ENCODE measurements at regions not wholly inside any gene's neighbourhood (a gene's known extent, or its start where the extent isn't known, plus 50 kb on each side); places are given as distances from the start of the nearest gene placed in this dataset.
"Not testable (repeated sequence)": the region's sequence is repeated elsewhere in the genome, so short reads cannot be mapped to it uniquely, and the experiment has no call there.

- DNase-seq: no peak
Observed at GRCh38 chr9:2355697-2355983, 265.9 kb upstream of the VLDLR start.

GRCh38 chr9:2356041-2356790 lies 265.4 kb upstream of the VLDLR start:
- no peak for DNase-seq

DNA sequence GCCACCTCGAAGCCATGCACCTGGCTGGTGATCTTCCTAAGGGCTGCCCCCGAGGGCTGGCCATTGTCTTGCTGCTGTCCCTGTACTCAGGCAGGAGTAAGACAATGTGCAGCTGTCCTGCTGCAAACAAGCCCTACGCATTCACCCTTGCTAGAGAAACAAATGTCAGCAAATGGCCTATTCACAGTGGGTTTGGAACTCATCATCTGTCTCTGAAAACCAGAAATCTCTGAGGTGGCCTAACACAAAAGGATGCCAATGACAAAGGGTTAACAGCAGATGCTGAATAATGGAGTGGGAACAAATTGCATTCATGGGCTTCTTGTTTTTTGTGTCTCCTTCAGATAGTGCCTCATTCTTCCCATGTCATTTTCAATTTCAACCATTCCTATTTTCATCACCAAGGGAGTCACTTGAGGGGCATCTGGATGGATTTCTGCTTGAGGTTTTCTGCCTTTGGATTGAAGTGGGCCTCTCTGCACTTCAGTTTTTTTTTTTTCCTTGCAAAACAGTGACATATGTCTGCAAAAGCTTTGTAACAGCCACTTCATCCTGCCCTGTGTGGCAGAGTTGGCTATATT lies 261.6 kb upstream of the VLDLR start:
- peak; percentile 94 for DNase-seq

GRCh38 chr9:2362150-2362549 lies 259.4 kb upstream of the VLDLR start:
- DNase-seq: peak; percentile 65

DNA sequence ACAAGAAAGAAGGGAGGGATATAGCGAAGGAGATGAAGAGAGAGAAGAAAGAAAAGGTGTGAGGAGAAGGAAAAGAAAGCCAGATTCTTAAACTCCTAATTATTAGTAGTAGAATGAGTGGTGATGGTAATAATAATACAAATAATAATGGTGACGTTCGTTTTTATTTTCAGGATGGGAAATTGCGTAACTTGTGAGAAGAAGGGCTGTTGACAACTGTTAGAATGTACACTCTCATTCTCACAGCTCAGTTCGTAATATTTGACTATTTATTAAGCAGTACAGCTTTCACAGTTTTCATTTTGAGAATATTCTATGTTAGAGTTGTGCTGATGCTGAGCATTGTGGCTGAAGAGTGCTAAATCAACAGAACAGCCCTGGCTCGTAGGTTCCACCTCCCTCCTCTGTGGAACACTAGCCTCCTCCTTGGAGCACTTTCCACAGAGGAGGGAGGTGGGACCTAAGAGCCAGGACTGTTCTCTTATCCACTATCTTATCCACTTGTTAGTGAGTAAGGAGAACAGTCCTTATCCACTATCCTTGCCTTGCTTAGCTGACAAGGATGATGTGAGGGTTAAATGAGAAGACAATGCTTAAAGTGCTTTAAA lies 258.3 kb upstream of the VLDLR start:
- DNase-seq: no peak

- DNase-seq: no peak
Observed at GRCh38 chr9:2363781-2364180, 257.8 kb upstream of the VLDLR start.

- no peak for DNase-seq
Observed at GRCh38 chr9:2367970-2368369, 253.6 kb upstream of the VLDLR start.

- no peak for DNase-seq
Observed at GRCh38 chr9:2373648-2374047, 247.9 kb upstream of the VLDLR start.

DNA sequence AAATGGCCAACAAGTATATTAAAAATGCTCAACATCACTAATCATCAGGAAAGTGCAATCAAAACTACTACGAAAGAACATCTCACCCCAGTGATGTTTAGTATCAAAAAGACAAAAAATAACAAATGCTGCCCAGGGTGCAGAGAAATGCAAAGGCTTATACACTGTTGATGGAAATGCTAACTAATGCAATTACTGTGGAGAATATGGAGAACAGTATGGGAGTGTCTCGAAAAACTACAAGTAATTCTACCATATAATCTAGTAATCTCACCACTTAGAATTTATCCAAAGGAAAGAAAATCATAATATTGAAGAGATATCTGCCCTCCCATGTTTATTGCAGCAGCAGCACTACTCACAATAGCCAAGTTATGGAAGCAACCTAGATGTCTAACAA lies 246.5 kb upstream of the VLDLR start:
- DNase-seq: no peak

DNA sequence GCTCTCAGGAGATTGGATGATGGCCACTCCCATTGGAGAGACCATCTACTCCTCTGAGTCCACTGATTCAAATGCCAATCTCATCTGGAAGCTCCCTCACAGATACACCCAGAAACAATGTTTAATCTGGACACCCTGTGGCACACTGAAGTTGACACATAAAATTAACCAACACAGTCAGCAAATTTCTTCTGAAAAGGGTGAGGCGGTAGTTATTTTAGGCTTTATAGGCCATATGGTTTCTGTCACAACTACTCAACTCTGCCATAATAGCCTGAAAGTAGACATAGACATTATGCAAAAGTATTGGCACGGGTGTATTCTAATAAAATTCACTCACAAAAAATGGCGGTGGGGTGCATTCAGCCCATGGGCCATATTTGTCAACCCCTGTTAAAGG lies 244.5 kb upstream of the VLDLR start:
- DNase-seq: no peak

- no peak for DNase-seq
Observed at GRCh38 chr9:2377834-2378233, 243.8 kb upstream of the VLDLR start.

DNA sequence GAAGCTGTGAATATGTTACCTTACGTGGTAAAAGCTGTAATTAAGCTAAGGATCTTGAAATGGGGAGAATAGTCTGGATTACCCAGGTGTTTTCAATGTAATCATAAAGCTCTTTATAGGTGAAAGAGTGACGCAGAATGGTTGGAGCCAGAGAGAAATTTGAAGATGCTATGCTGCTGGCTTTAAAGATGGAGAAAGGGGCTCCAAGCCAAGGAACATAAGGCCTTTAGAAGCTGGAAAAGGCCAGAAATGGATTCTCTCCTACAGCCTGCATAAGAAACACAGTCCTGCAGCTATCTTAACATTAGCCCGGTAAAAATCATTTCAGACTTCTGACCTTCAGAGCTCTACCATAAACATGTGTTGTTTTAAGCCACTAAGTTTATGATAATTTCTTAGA lies 243.3 kb upstream of the VLDLR start:
- no peak for DNase-seq

DNA sequence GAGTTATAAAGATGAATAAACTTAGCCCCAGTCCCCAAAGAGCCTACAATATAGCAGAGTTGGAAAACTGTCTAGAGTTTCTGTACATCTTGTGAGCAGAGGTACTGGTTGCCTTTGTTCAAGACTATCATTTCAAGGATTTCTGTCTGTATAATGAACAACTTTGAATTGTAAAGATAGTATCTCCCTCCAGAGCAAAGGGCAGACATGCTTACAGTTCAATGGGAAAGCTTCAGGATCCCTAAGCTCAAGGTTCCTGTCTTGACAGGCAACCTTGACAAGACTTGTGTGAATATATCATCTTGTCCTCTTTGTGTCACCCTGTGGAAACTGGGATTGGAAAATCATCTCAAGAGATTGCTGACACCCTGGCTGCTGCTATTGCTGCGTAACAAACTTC lies 242.8 kb upstream of the VLDLR start:
- DNase-seq: no peak

- DNase-seq: no peak
Observed at GRCh38 chr9:2384741-2385140, 236.8 kb upstream of the VLDLR start.

DNA sequence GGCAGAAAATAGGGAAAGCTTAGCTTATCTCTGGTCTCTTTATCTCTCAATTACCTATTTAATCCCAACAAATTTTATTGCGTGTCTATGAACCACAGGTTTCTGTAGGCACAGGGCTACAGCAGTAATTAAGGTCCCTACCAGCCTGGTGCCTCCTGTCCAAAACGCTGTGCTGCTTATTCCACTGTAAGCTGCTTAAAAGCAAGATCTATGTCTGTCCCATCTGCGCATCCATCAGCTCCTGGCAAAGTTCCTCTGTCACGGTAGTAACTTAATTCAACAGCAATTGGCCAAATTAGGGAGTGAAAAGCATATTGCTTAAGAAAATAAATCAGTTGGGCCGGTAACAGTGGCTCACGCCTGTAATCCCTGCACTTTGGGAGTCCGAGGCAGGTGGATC lies 235.8 kb upstream of the VLDLR start:
- DNase-seq: no peak

DNA sequence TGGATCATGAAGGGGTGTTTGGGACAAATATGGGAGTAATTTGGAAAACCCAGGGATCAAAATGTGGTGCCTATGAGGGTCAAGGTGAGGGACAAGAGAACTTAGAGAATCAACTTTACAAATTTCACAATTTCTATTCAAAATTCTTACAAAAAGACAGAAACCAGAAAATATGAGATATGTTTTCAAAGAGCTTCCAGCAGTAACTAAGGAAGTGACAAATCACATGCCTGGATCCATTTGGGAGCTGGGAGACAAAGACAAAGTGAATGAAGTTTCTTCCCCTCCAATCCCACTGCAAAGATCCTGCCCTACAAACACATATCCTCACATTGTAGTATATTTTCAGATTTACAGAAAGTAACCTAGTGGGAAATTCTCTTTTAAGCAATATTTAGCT lies 235.0 kb upstream of the VLDLR start:
- no peak for DNase-seq

- no peak for DNase-seq
Observed at GRCh38 chr9:2387166-2387565, 234.4 kb upstream of the VLDLR start.

DNA sequence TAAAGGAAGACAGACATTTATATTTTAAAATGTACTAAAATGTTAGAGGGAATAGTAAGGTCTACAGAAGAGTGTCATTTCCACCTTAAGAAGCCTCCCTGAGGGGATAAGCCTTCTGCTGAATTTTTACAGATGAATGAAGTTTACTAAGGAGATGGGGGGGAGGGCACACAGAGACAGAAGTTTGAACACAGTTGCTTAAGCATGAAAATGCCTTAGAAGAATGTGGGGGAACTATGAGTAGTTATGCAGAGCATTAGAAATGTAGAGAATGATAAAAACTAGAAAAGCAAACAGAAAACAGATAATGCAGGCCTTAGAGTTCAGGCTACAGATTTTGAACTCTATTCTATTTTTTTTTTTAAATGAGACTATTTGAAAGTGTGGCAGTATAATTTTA lies 232.2 kb upstream of the VLDLR start:
- no peak for DNase-seq

DNA sequence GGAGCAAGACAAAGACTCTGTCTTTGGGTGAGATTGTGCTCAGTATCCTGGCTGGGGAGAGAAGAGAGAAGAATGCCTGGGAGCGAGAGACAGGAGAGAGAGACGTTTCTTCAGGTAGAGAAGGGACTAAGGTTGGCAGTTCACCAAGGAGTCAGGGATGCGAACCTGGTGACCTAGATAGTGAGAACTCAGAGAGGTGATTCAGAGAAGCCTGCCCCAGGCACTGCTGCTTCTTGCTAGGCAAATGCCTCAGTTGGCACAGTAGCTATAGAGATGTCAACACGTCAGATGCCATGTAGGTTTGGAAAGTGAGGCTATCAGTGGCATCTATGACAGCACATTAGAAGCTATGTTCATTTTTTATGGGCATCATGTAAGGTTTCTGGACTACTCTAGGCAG lies 231.6 kb upstream of the VLDLR start:
- DNase-seq: no peak

GRCh38 chr9:2391509-2392132 lies 230.0 kb upstream of the VLDLR start:
- not testable (repeated sequence) for DNase-seq

- DNase-seq: not testable (repeated sequence)
Observed at GRCh38 chr9:2394087-2394741, 227.4 kb upstream of the VLDLR start.

GRCh38 chr9:2395814-2396612 lies 225.6 kb upstream of the VLDLR start:
- DNase-seq: no peak

Data from DMS79 treated with DMSO at 0.1 percent for 48 hours (cell line).